ENCODE measurements at regions not wholly inside any gene's neighbourhood (a gene's known extent, or its start where the extent isn't known, plus 50 kb on each side); places are given as distances from the start of the nearest gene placed in this dataset.

DNA sequence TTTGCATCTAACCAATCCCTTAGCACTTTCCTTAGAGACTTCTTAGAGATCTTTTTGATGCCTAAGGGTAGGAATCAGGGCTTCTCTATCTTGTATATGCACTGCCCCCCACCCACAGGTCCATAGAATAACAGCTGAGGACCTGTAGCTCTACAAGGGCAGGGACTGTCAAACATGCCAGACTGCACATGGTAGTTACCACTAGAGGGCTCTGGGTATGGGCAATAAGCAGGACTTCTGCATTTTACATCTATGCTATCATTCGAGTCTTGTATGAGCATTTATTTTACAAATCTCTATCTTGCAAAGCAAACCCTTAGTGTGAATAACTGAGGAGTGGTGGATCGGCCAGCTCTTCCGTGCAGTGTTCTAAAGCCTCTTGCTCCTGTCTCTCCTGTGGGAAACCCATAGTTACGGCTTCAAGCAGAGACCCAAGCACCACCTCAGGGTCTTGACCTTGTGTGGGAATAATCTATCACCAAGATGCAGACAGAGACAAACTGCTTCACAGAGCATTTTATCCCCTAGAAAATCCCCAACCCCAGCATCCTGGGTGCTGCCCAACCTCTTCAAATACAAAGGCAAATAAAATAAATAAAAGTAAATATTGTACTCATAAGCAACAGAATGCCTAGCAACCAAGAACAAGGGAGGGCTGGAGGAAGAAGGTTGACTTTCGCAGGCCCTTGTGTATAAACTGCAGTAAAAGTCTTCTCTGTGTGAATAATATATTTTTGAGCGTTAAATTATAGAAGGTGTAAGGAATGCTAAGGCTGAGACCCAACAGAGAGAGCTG is 219.3 kb downstream of the WDR11 start:
- WGBS, 5 donors: 70 to 81% (median 75%) methylated on average over 6 of the region's 6 CpGs
- H3K36me3 ChIP-seq: no peaks in the 10 kb centered on the region
- H3K4me3 ChIP-seq: no peak overlapping the region
- DNase-seq: no peak
- peaks cover 0 to 5% (median 0%) of the 10 kb centered on the region in 7 donors for H3K27me3 ChIP-seq (replicated peaks in 1 of 7)
- H3K9me3 ChIP-seq: no peaks in the 10 kb centered on the region
- intact Hi-C loops (cut with DNase I; ENCODE audit: low total_unique reads): no loop called here
- TF ChIP-seq POLR2A (IDR thresholded peaks at IDR 0.05): no peak
- TF ChIP-seq, protein P1, sequence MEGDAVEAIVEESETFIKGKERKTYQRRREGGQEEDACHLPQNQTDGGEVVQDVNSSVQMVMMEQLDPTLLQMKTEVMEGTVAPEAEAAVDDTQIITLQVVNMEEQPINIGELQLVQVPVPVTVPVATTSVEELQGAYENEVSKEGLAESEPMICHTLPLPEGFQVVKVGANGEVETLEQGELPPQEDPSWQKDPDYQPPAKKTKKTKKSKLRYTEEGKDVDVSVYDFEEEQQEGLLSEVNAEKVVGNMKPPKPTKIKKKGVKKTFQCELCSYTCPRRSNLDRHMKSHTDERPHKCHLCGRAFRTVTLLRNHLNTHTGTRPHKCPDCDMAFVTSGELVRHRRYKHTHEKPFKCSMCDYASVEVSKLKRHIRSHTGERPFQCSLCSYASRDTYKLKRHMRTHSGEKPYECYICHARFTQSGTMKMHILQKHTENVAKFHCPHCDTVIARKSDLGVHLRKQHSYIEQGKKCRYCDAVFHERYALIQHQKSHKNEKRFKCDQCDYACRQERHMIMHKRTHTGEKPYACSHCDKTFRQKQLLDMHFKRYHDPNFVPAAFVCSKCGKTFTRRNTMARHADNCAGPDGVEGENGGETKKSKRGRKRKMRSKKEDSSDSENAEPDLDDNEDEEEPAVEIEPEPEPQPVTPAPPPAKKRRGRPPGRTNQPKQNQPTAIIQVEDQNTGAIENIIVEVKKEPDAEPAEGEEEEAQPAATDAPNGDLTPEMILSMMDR (IDR thresholded peaks at IDR 0.05 in 8 of 11, conservative IDR thresholded peaks at IDR 0.05 in 3 of 11): peak in 4 of 11 experiments; percentile 6 to 29 (median 13)
- TF ChIP-seq POLR2AphosphoS5 (IDR thresholded peaks at IDR 0.05): no peak
- H3K27ac ChIP-seq: no peak overlapping the region
- no peaks in the 10 kb centered on the region for H3K4me1 ChIP-seq

DNA sequence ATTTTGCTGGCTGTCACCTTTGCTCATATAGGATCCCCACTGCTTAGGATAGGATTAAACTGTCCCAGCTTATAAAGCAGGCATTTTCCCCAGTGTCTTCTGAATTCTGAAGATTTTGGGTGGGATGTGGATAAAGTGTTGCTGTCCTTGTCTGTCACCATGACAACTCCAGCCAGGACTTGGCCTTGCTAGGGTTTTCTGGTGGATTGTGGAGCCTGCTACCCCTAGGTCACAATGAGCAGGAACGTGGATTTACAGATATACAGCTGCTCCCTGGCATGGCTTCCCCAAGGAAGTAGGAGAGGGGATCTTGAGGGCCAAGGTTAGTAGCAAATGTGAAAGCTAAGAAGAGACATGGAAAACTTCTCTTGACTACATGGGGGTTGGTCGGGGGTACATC is 220.7 kb downstream of the WDR11 start:
- Histone ChIP-seq H3K4me1 (no peaks in the 10 kb centered on the region), H3K27me3 (replicated peaks in 1 of 7) (peaks cover 0 to 5% (median 0%) of the 10 kb centered on the region in 7 donors), H3K27ac (no peak overlapping the region), H3K9me3 (no peaks in the 10 kb centered on the region), H3K4me3 (no peak overlapping the region), H3K36me3 (no peaks in the 10 kb centered on the region)
- TF ChIP-seq, protein P1 (IDR thresholded peaks at IDR 0.05 in 8 of 11, conservative IDR thresholded peaks at IDR 0.05 in 3 of 11): no peak
- no peak for TF ChIP-seq POLR2AphosphoS5 (IDR thresholded peaks at IDR 0.05)
- no peak for TF ChIP-seq POLR2A (IDR thresholded peaks at IDR 0.05)
- DNase-seq: no peak
- intact Hi-C loops (cut with DNase I; ENCODE audit: low total_unique reads): no loop called here
- WGBS, 5 donors: 53 to 73% (median 64%) methylated on average over 2 of the region's 2 CpGs

DNA sequence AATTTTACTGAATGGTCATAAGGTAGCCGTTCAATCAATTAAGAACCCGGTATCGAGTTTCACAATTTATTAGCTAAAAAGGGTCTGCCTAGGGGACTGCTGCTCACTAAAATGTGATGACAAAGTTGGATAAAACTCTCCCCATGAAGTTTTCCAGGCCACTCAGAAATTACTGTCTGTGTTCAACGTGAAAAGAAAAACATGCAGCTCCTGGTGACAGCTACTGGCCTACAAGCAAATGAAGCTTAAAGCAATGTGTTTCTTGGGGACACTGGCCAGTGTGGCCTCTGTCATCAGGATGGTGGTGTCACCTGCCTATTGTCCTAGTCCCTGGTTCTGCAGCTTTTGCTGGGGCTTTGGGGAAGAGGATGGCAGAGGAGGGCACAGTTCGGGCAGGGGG is 222.6 kb downstream of the WDR11 start:
- Histone ChIP-seq H3K27ac (no peak overlapping the region), H3K36me3 (no peaks in the 10 kb centered on the region), H3K4me1 (no peaks in the 10 kb centered on the region), H3K9me3 (no peaks in the 10 kb centered on the region), H3K4me3 (no peak overlapping the region), H3K27me3 (replicated peaks in 1 of 7) (peaks cover 0 to 5% (median 0%) of the 10 kb centered on the region in 7 donors)
- DNase-seq: no peak
- WGBS, 5 donors: 80 to 89% (median 85%) methylated on average over 5 of the region's 5 CpGs
- intact Hi-C loops (cut with DNase I; ENCODE audit: low total_unique reads): no loop called here
- TF ChIP-seq, protein P1 (IDR thresholded peaks at IDR 0.05 in 8 of 11, conservative IDR thresholded peaks at IDR 0.05 in 3 of 11): no peak
- TF ChIP-seq POLR2A (IDR thresholded peaks at IDR 0.05) (no peak), POLR2AphosphoS5 (IDR thresholded peaks at IDR 0.05) (no peak)

DNA sequence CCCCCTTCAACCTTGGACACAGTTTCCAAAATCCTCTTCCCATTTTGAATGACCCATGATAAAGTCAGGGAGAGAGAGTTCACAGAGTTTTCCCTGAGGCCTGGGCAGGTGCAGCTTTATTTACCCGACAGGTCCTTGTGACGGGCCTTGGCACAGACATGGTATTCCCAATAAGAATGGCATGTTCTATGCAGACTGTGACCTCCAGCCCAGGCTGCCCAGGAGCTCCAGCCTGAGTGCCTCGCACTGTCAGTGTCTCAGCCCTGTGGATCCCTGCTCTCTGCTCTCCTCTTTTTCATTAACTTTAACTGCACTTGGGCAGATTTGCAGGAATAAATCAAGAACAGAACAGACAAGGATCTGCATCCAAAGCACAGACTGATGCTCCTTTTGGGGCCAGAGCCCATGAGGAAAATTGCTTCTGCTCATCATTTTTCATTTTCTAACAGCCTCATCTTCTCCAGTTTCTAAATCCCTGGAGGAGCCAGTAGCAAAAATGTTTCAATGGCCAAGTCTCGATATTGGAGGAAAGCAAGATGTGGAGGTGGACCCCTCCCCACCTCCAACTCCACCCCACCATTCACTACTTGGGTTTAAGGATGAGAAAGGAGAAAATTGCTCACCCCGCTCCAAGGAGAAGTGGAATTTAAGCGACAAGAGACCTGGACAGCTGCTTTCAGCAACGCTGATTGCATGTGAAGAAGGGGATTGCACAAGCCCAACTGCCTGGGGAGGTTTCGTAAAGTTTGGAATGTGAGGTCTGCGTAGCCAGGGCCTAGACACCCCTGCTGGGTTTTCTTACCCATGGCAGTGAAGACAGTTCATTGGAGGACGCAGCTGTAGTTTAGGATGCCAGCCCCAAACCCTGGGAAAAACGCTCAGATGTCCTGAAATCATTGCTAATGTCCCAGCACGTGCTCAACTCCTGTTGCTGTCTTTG is 225.9 kb downstream of the WDR11 start:
- Histone ChIP-seq H3K27me3 (replicated peaks in 1 of 7) (peaks cover 0 to 18% (median 0%) of the 10 kb centered on the region in 7 donors), H3K9me3 (no peaks in the 10 kb centered on the region), H3K4me3 (no peak overlapping the region), H3K36me3 (no peaks in the 10 kb centered on the region), H3K4me1 (no peaks in the 10 kb centered on the region), H3K27ac (no peak overlapping the region)
- no peak for DNase-seq
- intact Hi-C loops (cut with DNase I; ENCODE audit: low total_unique reads): no loop called here
- WGBS, 5 donors: 56 to 74% (median 71%) methylated on average over 12 of the region's 12 CpGs
- TF ChIP-seq POLR2A (IDR thresholded peaks at IDR 0.05) (no peak), POLR2AphosphoS5 (IDR thresholded peaks at IDR 0.05) (no peak)
- TF ChIP-seq, protein P1 (IDR thresholded peaks at IDR 0.05 in 8 of 11, conservative IDR thresholded peaks at IDR 0.05 in 3 of 11): no peak
